ENCODE measurements at regions not wholly inside any gene's neighbourhood (a gene's known extent, or its start where the extent isn't known, plus 50 kb on each side); places are given as distances from the start of the nearest gene placed in this dataset.
"Not testable (repeated sequence)": the region's sequence is repeated elsewhere in the genome, so short reads cannot be mapped to it uniquely, and the experiment has no call there.

GRCh38 chr14:30403791-30404190 is 155.2 kb upstream of the G2E3 start:
- no peak for DNase-seq (ENCODE audit: low spot score in 2 of 2)
- intact Hi-C loops (cut with DNase I; ENCODE audit: low total_unique reads), result no loop called here
- no peak for TF ChIP-seq CTCF (IDR thresholded peaks at IDR 0.05)
- no peak overlapping the region for H3K4me3 ChIP-seq (ENCODE audit: low read depth, poor library complexity, severe bottlenecking)
- WGBS, 2 donors, result 86 to 94% methylated on average over 4 of the region's 4 CpGs

- H3K4me3 ChIP-seq (ENCODE audit: low read depth, poor library complexity, severe bottlenecking); intact Hi-C loops (cut with DNase I; ENCODE audit: low total_unique reads); DNase-seq (ENCODE audit: low spot score in 2 of 2): not testable (repeated sequence)
- WGBS, 2 donors, result 80 to 92% methylated on average over 2 of the region's 2 CpGs
Observed at GRCh38 chr14:30409508-30410015, 149.4 kb upstream of the G2E3 start.

- no peak for DNase-seq (ENCODE audit: low spot score in 2 of 2)
- intact Hi-C loops (cut with DNase I; ENCODE audit: low total_unique reads), result no loop called here
- no peak for TF ChIP-seq CTCF (IDR thresholded peaks at IDR 0.05)
- TF ChIP-seq POLR2A (IDR thresholded peaks at IDR 0.05), result no peak
- no peak overlapping the region for H3K4me3 ChIP-seq (ENCODE audit: low read depth, poor library complexity, severe bottlenecking)
- WGBS, 2 donors, result 78 to 81% methylated on average over 4 of the region's 4 CpGs
Observed at GRCh38 chr14:30410986-30411385, 148.0 kb upstream of the G2E3 start.

- H3K4me3 ChIP-seq (ENCODE audit: low read depth, poor library complexity, severe bottlenecking); DNase-seq (ENCODE audit: low spot score in 2 of 2); intact Hi-C loops (cut with DNase I; ENCODE audit: low total_unique reads): not testable (repeated sequence)
- WGBS, 2 donors, result 75 to 91% methylated on average over 8 of the region's 8 CpGs
Observed at GRCh38 chr14:30413184-30413583, 145.8 kb upstream of the G2E3 start.

GRCh38 chr14:30417121-30417520 is 141.8 kb upstream of the G2E3 start:
- no peak for DNase-seq (ENCODE audit: low spot score in 2 of 2)
- intact Hi-C loops (cut with DNase I; ENCODE audit: low total_unique reads), result no loop called here
- TF ChIP-seq POLR2A (IDR thresholded peaks at IDR 0.05) (no peak), CTCF (IDR thresholded peaks at IDR 0.05) (no peak)
- H3K4me3 ChIP-seq (ENCODE audit: low read depth, poor library complexity, severe bottlenecking), result no peak overlapping the region
- 81 to 90% methylated on average over 1 of the region's 1 CpG for WGBS, 2 donors

- no peak for DNase-seq (ENCODE audit: low spot score in 2 of 2)
- TF ChIP-seq CTCF (IDR thresholded peaks at IDR 0.05) (no peak), POLR2A (IDR thresholded peaks at IDR 0.05) (no peak)
- WGBS, 2 donors, result 53 to 68% methylated on average over 1 of the region's 1 CpG
- H3K4me3 ChIP-seq (ENCODE audit: low read depth, poor library complexity, severe bottlenecking), result no peak overlapping the region
- intact Hi-C loops (cut with DNase I; ENCODE audit: low total_unique reads), result no loop called here
Observed at GRCh38 chr14:30417999-30418398, 141.0 kb upstream of the G2E3 start.

- H3K4me3 ChIP-seq (ENCODE audit: low read depth, poor library complexity, severe bottlenecking), result no peak overlapping the region
- intact Hi-C loops (cut with DNase I; ENCODE audit: low total_unique reads), result no loop called here
- DNase-seq (ENCODE audit: low spot score in 2 of 2), result no peak
- TF ChIP-seq CTCF (IDR thresholded peaks at IDR 0.05) (no peak), POLR2A (IDR thresholded peaks at IDR 0.05) (no peak)
Observed at GRCh38 chr14:30419037-30419436, 139.9 kb upstream of the G2E3 start.

Data from lower leg skin (tissue), 4 donors.